ENCODE measurements at regions not wholly inside any gene's neighbourhood (a gene's known extent, or its start where the extent isn't known, plus 50 kb on each side); places are given as distances from the start of the nearest gene placed in this dataset.
"Not testable (repeated sequence)": the region's sequence is repeated elsewhere in the genome, so short reads cannot be mapped to it uniquely, and the experiment has no call there.

GRCh38 chr2:57180042-57180567 lies 866.5 kb upstream of the VRK2 start:
- no peak for DNase-seq

GRCh38 chr2:57180678-57181077 lies 865.9 kb upstream of the VRK2 start:
- DNase-seq, result no peak

GRCh38 chr2:57181315-57182038 lies 865.1 kb upstream of the VRK2 start:
- no peak for DNase-seq

- DNase-seq, result no peak
These were observed 863.7 kb upstream of the VRK2 start for GRCh38 chr2:57182916-57183315.

- no peak for DNase-seq
These were observed 861.0 kb upstream of the VRK2 start for GRCh38 chr2:57185568-57185967.

- no peak for DNase-seq
These were observed 856.6 kb upstream of the VRK2 start for GRCh38 chr2:57190007-57190406.

GRCh38 chr2:57199663-57200062 lies 846.9 kb upstream of the VRK2 start:
- no peak for DNase-seq

GRCh38 chr2:57204364-57204763 lies 842.2 kb upstream of the VRK2 start:
- no peak for DNase-seq

- no peak for DNase-seq
These were observed 841.4 kb upstream of the VRK2 start for GRCh38 chr2:57205241-57205640.

- DNase-seq, result no peak
These were observed 839.4 kb upstream of the VRK2 start for GRCh38 chr2:57207191-57207590.

GRCh38 chr2:57209799-57210198 lies 836.8 kb upstream of the VRK2 start:
- no peak for DNase-seq

- no peak for DNase-seq
These were observed 835.8 kb upstream of the VRK2 start for GRCh38 chr2:57210855-57211254.

GRCh38 chr2:57217013-57217412 lies 829.6 kb upstream of the VRK2 start:
- no peak for DNase-seq

- DNase-seq, result no peak
These were observed 828.4 kb upstream of the VRK2 start for GRCh38 chr2:57218206-57218605.

GRCh38 chr2:57229706-57230105 lies 816.9 kb upstream of the VRK2 start:
- not testable (repeated sequence) for DNase-seq

- not testable (repeated sequence) for DNase-seq
These were observed 814.3 kb upstream of the VRK2 start for GRCh38 chr2:57232341-57232740.

GRCh38 chr2:57251495-57251894 lies 795.1 kb upstream of the VRK2 start:
- DNase-seq, result not testable (repeated sequence)

GRCh38 chr2:57276408-57276807 lies 770.2 kb upstream of the VRK2 start:
- DNase-seq, result not testable (repeated sequence)

- DNase-seq, result no peak
These were observed 768.2 kb upstream of the VRK2 start for GRCh38 chr2:57278451-57278850.

- no peak for DNase-seq
These were observed 755.4 kb upstream of the VRK2 start for GRCh38 chr2:57291209-57291608.

GRCh38 chr2:57296795-57297517 lies 749.6 kb upstream of the VRK2 start:
- DNase-seq, result no peak

- no peak for DNase-seq
These were observed 732.9 kb upstream of the VRK2 start for GRCh38 chr2:57313678-57314077.

- DNase-seq, result no peak
These were observed 731.9 kb upstream of the VRK2 start for GRCh38 chr2:57314682-57315081.
